ENCODE measurements at regions not wholly inside any gene's neighbourhood (a gene's known extent, or its start where the extent isn't known, plus 50 kb on each side); places are given as distances from the start of the nearest gene placed in this dataset.
"Not testable (repeated sequence)": the region's sequence is repeated elsewhere in the genome, so short reads cannot be mapped to it uniquely, and the experiment has no call there.

GRCh38 chr2:130251535-130251872, 53.3 kb upstream of the TUBA3E start:
- H3K4me3 ChIP-seq: no peak overlapping the region
- H3K9me3 ChIP-seq: no peaks in the 10 kb centered on the region
- H3K36me3 ChIP-seq (ENCODE audit: low read depth): no peaks in the 10 kb centered on the region
- H3K4me1 ChIP-seq (ENCODE audit: low read depth): no peaks in the 10 kb centered on the region
- ATAC-seq (peak; percentile 31), DNase-seq (peak in 1 of 3 donors; percentile 49)
- intact Hi-C loops (cut with DNase I, micrococcal nuclease): no loop called here
- no peak for TF ChIP-seq CTCF (IDR thresholded peaks at IDR 0.05)

GRCh38 chr2:130248355-130248754, 50.1 kb upstream of the TUBA3E start:
- intact Hi-C loops (cut with DNase I, micrococcal nuclease); H3K9me3 ChIP-seq; ATAC-seq; H3K36me3 ChIP-seq (ENCODE audit: low read depth); H3K4me1 ChIP-seq (ENCODE audit: low read depth); H3K4me3 ChIP-seq; DNase-seq: not testable (repeated sequence)
